Stimulated activated naive CD4-positive, alpha-beta T cell treated with Interleukin-2 at 50 U/mL for 16 hours (primary cell): ENCODE measurements at regions not wholly inside any gene's neighbourhood (a gene's known extent, or its start where the extent isn't known, plus 50 kb on each side); places are given as distances from the start of the nearest gene placed in this dataset.

Source experiments
- DNase-seq: peaks from one replicate; lab custom pipeline; 2025; lab: John Stamatoyannopoulos, UW

GRCh38 chr6:165950316-165950715 is 217.3 kb downstream of the TBXT start:
- no peak for DNase-seq

GRCh38 chr6:165949324-165949723 is 218.3 kb downstream of the TBXT start:
- DNase-seq: no peak

GRCh38 chr6:165944002-165944466 is 223.6 kb downstream of the TBXT start:
- no peak for DNase-seq

GRCh38 chr6:165941786-165942185 is 225.9 kb downstream of the TBXT start:
- no peak for DNase-seq

- DNase-seq: no peak
These were observed 226.3 kb downstream of the TBXT start for GRCh38 chr6:165941249-165941775.

- no peak for DNase-seq
These were observed 227.3 kb downstream of the TBXT start for GRCh38 chr6:165940366-165940765.

GRCh38 chr6:165939601-165940290 is 227.9 kb downstream of the TBXT start:
- no peak for DNase-seq

- no peak for DNase-seq
These were observed 228.6 kb downstream of the TBXT start for GRCh38 chr6:165939047-165939446.

GRCh38 chr6:165937564-165938358 is 229.9 kb downstream of the TBXT start:
- DNase-seq: no peak

GRCh38 chr6:165936660-165937059 is 231.0 kb downstream of the TBXT start:
- DNase-seq: no peak

- no peak for DNase-seq
These were observed 231.6 kb downstream of the TBXT start for GRCh38 chr6:165936096-165936495.

GRCh38 chr6:165931675-165932074 is 236.0 kb downstream of the TBXT start:
- no peak for DNase-seq

- no peak for DNase-seq
These were observed 236.9 kb downstream of the TBXT start for GRCh38 chr6:165930668-165931214.

- DNase-seq: no peak
These were observed 238.0 kb downstream of the TBXT start for GRCh38 chr6:165929607-165930006.

GRCh38 chr6:165926378-165926777 is 241.3 kb downstream of the TBXT start:
- no peak for DNase-seq

GRCh38 chr6:165925474-165926156 is 242.0 kb downstream of the TBXT start:
- DNase-seq: no peak

GRCh38 chr6:165922309-165922794 is 245.3 kb downstream of the TBXT start:
- DNase-seq: no peak

- no peak for DNase-seq
These were observed 246.6 kb downstream of the TBXT start for GRCh38 chr6:165920896-165921671.

GRCh38 chr6:165917576-165917975 is 250.1 kb downstream of the TBXT start:
- no peak for DNase-seq

GRCh38 chr6:165915022-165915770 is 252.2 kb upstream of the PDE10A start:
- DNase-seq: no peak
